ENCODE measurements at regions not wholly inside any gene's neighbourhood (a gene's known extent, or its start where the extent isn't known, plus 50 kb on each side); places are given as distances from the start of the nearest gene placed in this dataset.

DNA sequence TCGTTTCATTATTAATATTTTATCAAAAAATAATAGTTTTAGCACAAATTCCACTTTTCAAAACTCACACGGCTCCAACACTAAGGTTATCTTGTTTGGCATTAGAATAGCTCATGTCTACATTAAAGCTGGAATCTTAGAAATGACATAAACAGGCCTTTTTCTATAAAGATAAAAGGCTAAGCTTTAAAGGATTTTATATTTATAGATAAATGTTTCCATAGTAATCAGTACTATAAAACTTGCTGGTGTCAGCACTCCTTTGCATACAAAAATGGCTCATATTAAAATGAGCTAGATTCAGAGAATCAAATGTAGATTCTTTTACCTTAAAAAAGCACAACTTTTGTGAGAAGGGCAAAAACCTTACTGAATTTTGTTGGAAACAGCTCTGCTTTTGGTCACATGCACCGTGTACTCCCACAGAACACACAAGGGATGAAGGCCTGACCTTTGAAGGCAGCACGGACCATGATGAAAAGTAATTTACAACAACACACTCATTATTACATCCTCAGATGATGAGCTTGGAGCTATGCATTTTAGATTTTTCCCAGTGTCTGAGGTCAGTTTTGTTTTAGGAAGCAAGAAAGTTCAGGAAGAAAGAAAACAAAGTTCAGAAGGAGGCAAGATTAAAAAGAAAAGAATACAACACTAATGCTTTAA, 202.8 kb downstream of the BCAT1 start:
- TF ChIP-seq, protein P1, sequence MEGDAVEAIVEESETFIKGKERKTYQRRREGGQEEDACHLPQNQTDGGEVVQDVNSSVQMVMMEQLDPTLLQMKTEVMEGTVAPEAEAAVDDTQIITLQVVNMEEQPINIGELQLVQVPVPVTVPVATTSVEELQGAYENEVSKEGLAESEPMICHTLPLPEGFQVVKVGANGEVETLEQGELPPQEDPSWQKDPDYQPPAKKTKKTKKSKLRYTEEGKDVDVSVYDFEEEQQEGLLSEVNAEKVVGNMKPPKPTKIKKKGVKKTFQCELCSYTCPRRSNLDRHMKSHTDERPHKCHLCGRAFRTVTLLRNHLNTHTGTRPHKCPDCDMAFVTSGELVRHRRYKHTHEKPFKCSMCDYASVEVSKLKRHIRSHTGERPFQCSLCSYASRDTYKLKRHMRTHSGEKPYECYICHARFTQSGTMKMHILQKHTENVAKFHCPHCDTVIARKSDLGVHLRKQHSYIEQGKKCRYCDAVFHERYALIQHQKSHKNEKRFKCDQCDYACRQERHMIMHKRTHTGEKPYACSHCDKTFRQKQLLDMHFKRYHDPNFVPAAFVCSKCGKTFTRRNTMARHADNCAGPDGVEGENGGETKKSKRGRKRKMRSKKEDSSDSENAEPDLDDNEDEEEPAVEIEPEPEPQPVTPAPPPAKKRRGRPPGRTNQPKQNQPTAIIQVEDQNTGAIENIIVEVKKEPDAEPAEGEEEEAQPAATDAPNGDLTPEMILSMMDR (IDR thresholded peaks at IDR 0.05) = no peak
- WGBS, 2 donors = 72 to 79% methylated on average over 4 of the region's 4 CpGs
- DNase-seq (no peak), FAIRE-seq (no peak), ATAC-seq (no peak)
- no peaks in the 10 kb centered on the region for H3K4me1 ChIP-seq
- H3K9me3 ChIP-seq = no peaks in the 10 kb centered on the region
- no peak overlapping the region for H3K4me3 ChIP-seq
- H3K36me3 ChIP-seq = no peaks in the 10 kb centered on the region
- H3K27me3 ChIP-seq = no peaks in the 10 kb centered on the region
- no peak overlapping the region for H3K27ac ChIP-seq
- intact Hi-C loops (cut with DNase I) = no loop called here

DNA sequence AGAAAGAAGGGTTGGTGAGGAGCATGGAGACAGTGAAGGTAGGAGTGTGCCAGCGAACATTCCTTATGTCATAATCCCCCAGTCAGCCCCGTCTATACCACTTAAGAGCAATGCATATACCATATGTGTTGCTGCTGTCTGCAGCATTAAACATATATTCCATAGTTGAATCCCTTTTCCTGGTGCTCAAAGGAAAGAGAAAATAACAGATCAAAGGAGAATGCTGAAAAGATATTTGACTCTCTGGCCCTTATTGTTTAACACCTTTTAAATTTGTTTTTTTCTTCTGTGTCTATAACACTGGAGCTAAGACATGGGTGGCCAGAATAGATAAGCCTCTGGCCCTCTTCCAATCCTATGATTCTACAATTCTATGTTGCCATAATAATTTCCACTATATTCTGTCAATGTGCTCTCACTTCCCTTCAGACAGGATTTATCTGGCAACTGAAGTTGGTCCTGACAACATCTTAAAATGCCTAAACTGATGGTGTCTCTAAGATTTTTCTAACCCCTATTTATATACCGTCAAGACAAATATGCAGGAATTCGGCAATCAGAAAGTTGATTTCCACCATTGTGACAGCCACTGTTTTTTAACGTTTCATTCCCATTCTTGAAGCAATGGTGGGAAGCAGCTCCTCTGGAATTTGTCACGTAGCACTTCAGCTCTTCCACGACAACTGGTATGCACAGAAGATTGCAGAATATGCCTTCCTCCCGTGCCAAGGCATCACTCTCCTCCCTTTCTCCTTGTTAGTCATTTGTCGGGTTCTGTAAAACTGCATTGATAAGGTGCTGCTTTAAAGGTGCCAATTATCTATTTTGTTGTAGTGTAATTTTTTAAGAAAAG, 204.7 kb downstream of the BCAT1 start:
- FAIRE-seq (no peak), ATAC-seq (no peak), DNase-seq (no peak)
- intact Hi-C loops (cut with DNase I) = no loop called here
- Histone ChIP-seq H3K9me3 (no peaks in the 10 kb centered on the region), H3K27me3 (no peaks in the 10 kb centered on the region), H3K27ac (no peak overlapping the region), H3K36me3 (no peaks in the 10 kb centered on the region), H3K4me3 (no peak overlapping the region), H3K4me1 (no peaks in the 10 kb centered on the region)
- WGBS, 2 donors = 77 to 84% methylated on average over 9 of the region's 9 CpGs
- TF ChIP-seq, protein P1 (IDR thresholded peaks at IDR 0.05) = no peak

DNA sequence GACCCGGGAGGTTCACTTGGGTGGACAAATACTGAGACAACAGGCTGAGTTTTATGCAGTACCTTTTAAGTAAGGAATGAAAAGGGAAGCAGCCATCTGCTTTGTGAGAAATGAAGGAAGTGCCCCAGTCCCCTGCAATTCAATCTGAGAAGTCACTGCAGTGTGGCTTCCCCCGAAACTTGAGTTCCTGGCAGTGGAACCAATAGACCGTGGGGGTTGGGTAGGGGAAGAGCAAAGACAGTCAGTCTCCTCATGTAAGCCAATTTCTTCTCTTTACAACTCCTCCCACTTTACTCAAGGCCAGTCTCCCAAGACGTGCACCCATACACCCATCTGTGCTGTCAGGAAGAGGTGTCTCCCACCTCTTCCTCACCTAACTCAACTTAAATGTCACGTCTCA, 206.5 kb downstream of the BCAT1 start:
- no peaks in the 10 kb centered on the region for H3K4me1 ChIP-seq
- no peaks in the 10 kb centered on the region for H3K9me3 ChIP-seq
- no peak overlapping the region for H3K27ac ChIP-seq
- intact Hi-C loops (cut with DNase I) = no loop called here
- 58 to 72% methylated on average over 5 of the region's 5 CpGs for WGBS, 2 donors
- peak in 2 of 4 donors; percentile 72 to 73 for ATAC-seq
- no peaks in the 10 kb centered on the region for H3K27me3 ChIP-seq
- no peak overlapping the region for H3K4me3 ChIP-seq
- DNase-seq = peak in 1 of 6 donors; percentile 38
- TF ChIP-seq, protein P1 (IDR thresholded peaks at IDR 0.05) = no peak
- H3K36me3 ChIP-seq = no peaks in the 10 kb centered on the region
- FAIRE-seq = no peak

DNA sequence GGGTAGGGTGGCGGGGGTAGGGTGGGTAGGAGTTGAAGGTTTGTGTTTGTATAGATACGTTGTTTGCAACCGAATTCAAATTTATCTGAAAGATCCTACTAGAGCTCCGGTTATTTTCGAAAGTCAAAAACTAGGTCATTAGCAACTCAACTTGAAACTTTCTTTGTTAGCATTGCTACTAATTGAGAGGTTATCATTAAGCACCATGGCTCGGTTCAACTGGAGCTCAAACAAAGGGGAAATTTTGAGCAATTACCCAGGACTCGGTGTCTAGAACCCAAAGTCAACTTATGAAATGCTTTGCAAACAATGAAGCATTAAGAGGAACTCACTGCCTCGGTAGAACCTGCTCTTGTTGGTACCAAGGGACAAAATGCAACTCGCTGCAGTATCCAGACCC, 207.7 kb downstream of the BCAT1 start:
- H3K4me3 ChIP-seq = no peak overlapping the region
- H3K9me3 ChIP-seq = no peaks in the 10 kb centered on the region
- no peaks in the 10 kb centered on the region for H3K4me1 ChIP-seq
- H3K27ac ChIP-seq = no peak overlapping the region
- intact Hi-C loops (cut with DNase I) = no loop called here
- 87 to 89% methylated on average over 9 of the region's 9 CpGs for WGBS, 2 donors
- no peaks in the 10 kb centered on the region for H3K36me3 ChIP-seq
- DNase-seq (no peak), FAIRE-seq (no peak), ATAC-seq (no peak)
- no peaks in the 10 kb centered on the region for H3K27me3 ChIP-seq
- TF ChIP-seq, protein P1 (IDR thresholded peaks at IDR 0.05) = no peak

Data from pancreas (tissue), 10 donors.